ENCODE measurements at regions not wholly inside any gene's neighbourhood (a gene's known extent, or its start where the extent isn't known, plus 50 kb on each side); places are given as distances from the start of the nearest gene placed in this dataset.

DNA sequence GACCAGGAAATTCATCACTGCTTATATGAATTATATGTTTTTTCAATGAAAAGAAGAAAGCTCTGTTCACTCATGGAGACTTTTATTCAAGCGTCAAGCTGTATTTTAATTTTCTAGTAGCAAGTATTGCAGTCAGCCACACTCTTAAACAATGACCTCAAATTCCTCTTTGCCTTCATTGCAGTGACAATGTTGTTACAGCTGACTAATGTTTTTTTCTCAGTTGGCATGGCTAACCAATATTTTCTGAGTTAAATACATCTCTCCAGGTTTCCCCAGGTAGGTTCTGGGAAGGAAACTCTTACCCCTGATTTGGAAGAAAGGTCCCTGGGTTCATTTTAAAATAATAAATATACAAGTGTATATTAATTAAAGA, 241.5 kb downstream of the WDR11 start:
- TF ChIP-seq CTCF (IDR thresholded peaks at IDR 0.05): no peak
- TF ChIP-seq POLR2AphosphoS5 (IDR thresholded peaks at IDR 0.05): no peak
